Immature natural killer cell (primary cell): ENCODE measurements at regions not wholly inside any gene's neighbourhood (a gene's known extent, or its start where the extent isn't known, plus 50 kb on each side); places are given as distances from the start of the nearest gene placed in this dataset.
A peak's percentile ranks its signal among the peaks of the same experiment; 100 is the strongest.

Experiments used
- DNase-seq, 3 donors: peaks; one replicate each; pipeline ENCODE4 v3.0.0; 2022; ENCODE audit warnings: mixed read lengths in 1 of 3
- H3K27ac Mint-ChIP-seq, 6 donors: one replicate each; pipeline ENCODE4 v1.8.0; 2020; ENCODE audit warnings: mixed read lengths in 6 of 6, mild to moderate bottlenecking in 5 of 6, inconsistent platforms in 4 of 6, moderate library complexity in 3 of 6
- H3K27me3 Mint-ChIP-seq, 3 donors: one replicate each; pipeline ENCODE4 v1.8.0; 2020 to 2021; ENCODE audit warnings: low read depth in 3 of 3, mild to moderate bottlenecking in 3 of 3, mixed read lengths in 3 of 3, moderate library complexity in 3 of 3, inconsistent platforms in 1 of 3
- H3K36me3 Mint-ChIP-seq, 3 donors: one replicate each; pipeline ENCODE4 v1.8.0; 2020; ENCODE audit warnings: mixed read lengths in 3 of 3, inconsistent platforms in 2 of 3, mild to moderate bottlenecking in 2 of 3
- H3K4me1 Mint-ChIP-seq, 2 donors: one replicate each; pipeline ENCODE4 v1.8.0; 2020; ENCODE audit warnings: inconsistent platforms in 2 of 2, mild to moderate bottlenecking in 2 of 2, mixed read lengths in 2 of 2, moderate library complexity in 1 of 2
- H3K4me3 Mint-ChIP-seq, 5 donors: one replicate each; pipeline ENCODE4 v1.8.0; 2020; ENCODE audit warnings: mild to moderate bottlenecking in 5 of 5, mixed read lengths in 5 of 5, inconsistent platforms in 3 of 5, moderate library complexity in 3 of 5
- H3K9me3 Mint-ChIP-seq, 6 donors: one replicate each; pipeline ENCODE4 v1.8.0; 2020; ENCODE audit warnings: mild to moderate bottlenecking in 6 of 6, mixed read lengths in 6 of 6, inconsistent platforms in 4 of 6, moderate library complexity in 3 of 6

GRCh38 chr7:26531926-26532325 is 240.3 kb downstream of the SNX10 start:
- Mint-ChIP-seq H3K36me3 (no peaks in the 10 kb centered on the region), H3K27me3 (peaks cover 0 to 9% (median 2%) of the 10 kb centered on the region in 3 donors), H3K27ac (no peak overlapping the region), H3K4me3 (no peak overlapping the region), H3K4me1 (no peaks in the 10 kb centered on the region), H3K9me3 (no peaks in the 10 kb centered on the region)
- DNase-seq: no peak

DNA sequence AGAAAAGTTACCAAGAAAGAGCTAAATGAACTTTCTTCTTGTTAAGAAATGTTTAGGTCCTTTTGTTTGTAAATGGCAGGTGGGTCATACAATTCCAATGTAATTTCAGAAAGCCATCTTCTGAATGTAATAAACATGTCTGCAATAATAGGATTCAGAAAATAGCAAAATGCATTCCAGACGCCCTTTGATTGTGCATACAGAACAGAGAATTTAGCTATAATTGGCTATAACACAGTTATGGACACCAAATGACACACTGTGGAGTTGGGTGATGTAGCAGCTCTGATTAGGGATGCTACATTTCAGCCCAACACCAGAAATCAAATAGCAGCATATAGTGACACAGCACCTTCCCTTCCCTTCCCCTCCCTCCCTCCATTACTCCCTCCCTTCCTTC is 240.8 kb downstream of the SNX10 start:
- Mint-ChIP-seq H3K27me3 (peaks cover 0 to 9% (median 2%) of the 10 kb centered on the region in 3 donors), H3K9me3 (no peaks in the 10 kb centered on the region), H3K27ac (no peak overlapping the region), H3K36me3 (no peaks in the 10 kb centered on the region), H3K4me3 (no peak overlapping the region), H3K4me1 (no peaks in the 10 kb centered on the region)
- no peak for DNase-seq

DNA sequence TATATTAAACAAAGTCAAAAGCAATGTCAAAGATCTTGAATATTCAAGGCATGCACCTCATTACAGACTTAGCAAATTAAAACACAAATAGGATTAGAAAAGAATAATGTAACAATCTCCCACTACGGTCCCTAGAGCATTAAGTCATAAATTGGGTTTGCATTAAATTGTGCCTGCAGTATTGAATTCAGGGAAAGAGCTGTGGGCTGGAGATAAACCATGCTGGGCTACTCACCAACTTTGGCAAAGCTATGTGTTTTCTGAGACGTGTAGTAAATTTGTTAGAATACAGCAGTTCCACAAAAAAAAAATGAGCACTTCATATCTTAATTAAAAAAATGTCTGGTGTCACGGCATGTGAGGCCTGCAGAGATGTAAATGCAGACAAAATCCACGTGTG is 241.6 kb downstream of the SNX10 start:
- Mint-ChIP-seq H3K4me1 (no peaks in the 10 kb centered on the region), H3K9me3 (no peaks in the 10 kb centered on the region), H3K27me3 (peaks cover 0 to 12% (median 6%) of the 10 kb centered on the region in 3 donors), H3K36me3 (no peaks in the 10 kb centered on the region), H3K4me3 (no peak overlapping the region), H3K27ac (no peak overlapping the region)
- no peak for DNase-seq

GRCh38 chr7:26534649-26535482 is 243.2 kb downstream of the SNX10 start:
- no peak for DNase-seq
- Mint-ChIP-seq H3K4me3 (no peak overlapping the region), H3K4me1 (no peaks in the 10 kb centered on the region), H3K9me3 (no peaks in the 10 kb centered on the region), H3K27ac (no peak overlapping the region), H3K36me3 (no peaks in the 10 kb centered on the region), H3K27me3 (peaks cover 0 to 11% (median 7%) of the 10 kb centered on the region in 3 donors)

GRCh38 chr7:26535483-26536007 is 243.9 kb downstream of the SNX10 start:
- H3K27me3 Mint-ChIP-seq: peaks cover 0 to 11% (median 7%) of the 10 kb centered on the region in 3 donors
- H3K27ac Mint-ChIP-seq: no peak overlapping the region
- no peak overlapping the region for H3K4me3 Mint-ChIP-seq
- no peaks in the 10 kb centered on the region for H3K4me1 Mint-ChIP-seq
- H3K36me3 Mint-ChIP-seq: no peaks in the 10 kb centered on the region
- no peak for DNase-seq
- H3K9me3 Mint-ChIP-seq: no peaks in the 10 kb centered on the region

DNA sequence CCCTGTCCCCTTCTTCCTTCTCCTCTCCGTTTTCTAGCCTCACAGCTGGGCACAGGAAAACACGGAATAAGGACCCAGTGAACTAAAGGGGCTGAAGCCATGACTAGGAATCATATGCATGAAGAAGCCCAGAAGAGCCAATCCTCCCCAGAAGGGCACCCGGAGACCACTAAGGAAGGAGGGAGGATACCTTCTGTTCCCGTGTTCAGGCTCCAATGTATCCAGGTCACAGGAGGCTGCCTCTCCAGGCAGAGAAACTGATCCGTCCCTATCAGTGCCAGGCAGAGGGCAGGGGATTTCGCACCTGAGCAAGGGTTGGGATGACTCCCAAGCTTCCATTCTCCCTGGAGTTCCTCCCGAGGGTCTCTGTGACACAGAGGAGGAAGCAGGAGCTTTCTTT is 246.6 kb downstream of the SNX10 start:
- DNase-seq: no peak
- peaks cover 0 to 11% (median 9%) of the 10 kb centered on the region in 3 donors for H3K27me3 Mint-ChIP-seq
- H3K27ac Mint-ChIP-seq: no peak overlapping the region
- no peaks in the 10 kb centered on the region for H3K4me1 Mint-ChIP-seq
- H3K4me3 Mint-ChIP-seq: no peak overlapping the region
- no peaks in the 10 kb centered on the region for H3K36me3 Mint-ChIP-seq
- H3K9me3 Mint-ChIP-seq: no peaks in the 10 kb centered on the region

GRCh38 chr7:26538689-26539088 is 247.0 kb downstream of the SNX10 start:
- Mint-ChIP-seq H3K27ac (no peak overlapping the region), H3K9me3 (no peaks in the 10 kb centered on the region), H3K27me3 (peaks cover 0 to 11% (median 9%) of the 10 kb centered on the region in 3 donors), H3K4me1 (no peaks in the 10 kb centered on the region), H3K36me3 (no peaks in the 10 kb centered on the region), H3K4me3 (no peak overlapping the region)
- DNase-seq: no peak

DNA sequence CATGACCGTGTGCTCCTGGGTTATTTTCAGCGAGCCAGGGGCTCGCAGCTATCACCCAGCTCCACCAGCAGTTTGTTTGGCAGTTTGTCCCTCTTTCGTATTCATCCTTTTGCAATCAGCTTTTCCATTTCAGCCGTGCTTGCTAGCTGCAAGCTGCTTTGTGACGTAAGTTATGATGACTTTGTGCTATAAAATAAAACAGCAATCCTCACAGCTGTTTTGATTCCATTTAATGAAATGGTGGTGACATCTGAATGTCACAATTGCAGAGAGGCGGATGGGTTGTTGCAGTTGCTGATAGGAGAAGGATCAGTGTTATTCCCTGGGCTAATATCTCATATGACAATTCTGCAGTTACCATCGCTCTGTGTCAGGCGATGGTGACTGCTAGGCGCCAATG is 251.7 kb downstream of the SNX10 start:
- Mint-ChIP-seq H3K9me3 (peaks cover 0 to 2% (median 0%) of the 10 kb centered on the region in 6 donors), H3K27me3 (peaks cover 0 to 11% (median 7%) of the 10 kb centered on the region in 3 donors), H3K4me3 (no peak overlapping the region), H3K27ac (no peak overlapping the region), H3K4me1 (no peaks in the 10 kb centered on the region), H3K36me3 (no peaks in the 10 kb centered on the region)
- DNase-seq: no peak

DNA sequence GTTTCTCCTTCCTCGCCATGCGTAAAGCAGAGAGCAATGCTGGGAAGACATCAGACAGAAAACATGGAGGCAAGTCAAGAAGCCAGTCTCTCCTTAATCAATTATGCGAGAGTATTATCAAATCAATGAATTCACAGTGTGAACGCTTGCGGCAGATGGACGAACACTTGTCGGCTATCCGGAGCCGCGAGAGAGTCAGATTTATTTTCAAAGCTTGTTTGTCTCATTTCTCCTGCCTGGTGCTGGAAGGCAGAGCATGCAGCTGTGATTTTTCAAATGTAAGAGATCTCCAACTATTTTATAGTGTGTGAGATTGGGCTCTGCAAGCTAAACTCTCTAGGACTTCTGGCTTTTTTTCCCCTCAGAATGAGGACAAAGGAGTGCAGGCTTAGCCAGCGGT is 252.3 kb downstream of the SNX10 start:
- DNase-seq: no peak
- Mint-ChIP-seq H3K9me3 (peaks cover 0 to 2% (median 0%) of the 10 kb centered on the region in 6 donors), H3K4me3 (no peak overlapping the region), H3K27me3 (peaks cover 0 to 11% (median 7%) of the 10 kb centered on the region in 3 donors), H3K27ac (no peak overlapping the region), H3K4me1 (no peaks in the 10 kb centered on the region), H3K36me3 (no peaks in the 10 kb centered on the region)

DNA sequence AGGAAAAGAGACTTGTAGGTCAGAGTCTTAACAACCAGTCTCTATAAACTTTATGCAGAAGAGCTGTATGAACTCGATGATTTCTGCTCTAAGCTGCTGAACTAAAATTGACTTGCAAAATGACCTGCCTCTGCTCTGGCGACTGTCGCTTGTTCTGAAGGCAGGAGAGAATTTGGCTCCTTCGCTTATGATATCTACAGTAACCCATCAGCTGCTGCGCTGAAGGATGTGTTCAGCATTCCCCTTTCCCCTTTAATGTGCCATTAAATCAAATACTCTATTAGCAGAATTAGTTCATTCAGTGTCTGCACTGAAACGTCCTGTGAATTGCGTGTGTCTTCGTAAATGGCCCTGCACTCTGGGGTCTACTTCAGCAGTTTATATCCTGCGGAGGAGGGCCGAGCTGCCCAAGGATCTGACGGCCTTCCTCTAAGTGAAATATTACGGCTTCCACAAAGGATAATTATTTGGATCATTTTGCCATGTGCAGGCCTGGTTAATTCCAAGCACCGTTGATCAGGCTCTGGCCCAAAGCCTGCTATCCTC is 254.9 kb downstream of the SNX10 start:
- Mint-ChIP-seq H3K27me3 (peaks cover 0 to 17% (median 8%) of the 10 kb centered on the region in 3 donors), H3K9me3 (peaks cover 0 to 2% (median 0%) of the 10 kb centered on the region in 6 donors), H3K27ac (no peak overlapping the region), H3K4me1 (no peaks in the 10 kb centered on the region), H3K4me3 (no peak overlapping the region), H3K36me3 (no peaks in the 10 kb centered on the region)
- DNase-seq: no peak

DNA sequence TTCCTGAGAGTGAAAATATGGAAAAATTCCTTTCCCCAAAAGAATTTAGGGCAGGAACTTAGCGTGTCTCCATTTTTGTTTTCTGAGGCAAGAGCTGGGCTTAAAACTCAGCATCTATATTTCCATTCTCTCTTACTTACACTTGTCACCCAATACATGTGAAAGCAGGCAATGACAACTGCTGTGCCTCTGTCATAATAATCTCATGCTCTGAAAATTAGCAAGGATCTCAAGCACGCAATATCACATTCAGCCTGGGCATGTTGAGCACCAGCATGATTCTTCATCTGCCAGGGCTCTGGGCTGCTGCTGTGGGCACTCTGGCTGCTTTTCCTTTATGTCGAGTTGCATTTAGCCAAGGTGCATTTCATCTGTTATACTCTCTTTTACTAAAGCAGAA is 255.5 kb downstream of the SNX10 start:
- Mint-ChIP-seq H3K27ac (no peak overlapping the region), H3K4me1 (no peaks in the 10 kb centered on the region), H3K27me3 (peaks cover 0 to 17% (median 10%) of the 10 kb centered on the region in 3 donors), H3K4me3 (no peak overlapping the region), H3K9me3 (peaks cover 0 to 2% (median 0%) of the 10 kb centered on the region in 6 donors), H3K36me3 (no peaks in the 10 kb centered on the region)
- no peak for DNase-seq

DNA sequence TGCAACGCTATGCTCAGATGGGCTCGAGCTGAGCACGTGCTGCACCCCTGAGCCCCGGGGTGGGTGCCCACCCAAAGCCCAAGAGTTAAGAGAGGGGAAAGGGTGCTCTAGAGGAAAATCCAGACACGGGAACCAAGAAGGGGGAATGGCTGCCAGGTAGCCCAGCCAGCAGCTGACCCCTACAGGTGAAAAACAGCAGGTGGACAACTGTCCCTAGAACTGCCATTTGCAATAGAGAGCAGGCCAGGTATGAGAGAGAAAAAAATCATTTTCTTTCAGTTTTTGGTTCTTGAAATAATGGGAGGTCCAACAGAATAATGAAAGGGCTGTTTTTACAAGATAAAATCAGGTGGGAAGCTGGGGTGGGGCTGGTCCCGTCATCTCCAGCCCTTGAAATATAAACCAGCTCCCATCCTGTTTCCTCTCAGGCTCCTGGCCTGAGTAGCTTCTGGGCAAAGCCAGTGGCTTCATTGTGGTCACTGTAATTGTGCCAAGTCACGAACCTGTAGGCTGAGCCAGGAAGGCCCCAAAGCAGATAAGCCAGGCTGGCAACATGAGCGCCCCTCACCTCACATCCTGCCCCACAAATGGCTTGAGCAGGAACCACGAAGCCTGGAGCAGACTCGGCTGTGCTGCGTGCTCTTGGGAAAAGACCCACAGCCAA is 257.8 kb downstream of the SNX10 start:
- Mint-ChIP-seq H3K4me1 (no peaks in the 10 kb centered on the region), H3K4me3 (no peak overlapping the region), H3K9me3 (peaks cover 0 to 2% (median 0%) of the 10 kb centered on the region in 6 donors), H3K36me3 (no peaks in the 10 kb centered on the region), H3K27ac (no peak overlapping the region), H3K27me3 (peaks cover 3 to 16% (median 11%) of the 10 kb centered on the region in 3 donors)
- DNase-seq: no peak

DNA sequence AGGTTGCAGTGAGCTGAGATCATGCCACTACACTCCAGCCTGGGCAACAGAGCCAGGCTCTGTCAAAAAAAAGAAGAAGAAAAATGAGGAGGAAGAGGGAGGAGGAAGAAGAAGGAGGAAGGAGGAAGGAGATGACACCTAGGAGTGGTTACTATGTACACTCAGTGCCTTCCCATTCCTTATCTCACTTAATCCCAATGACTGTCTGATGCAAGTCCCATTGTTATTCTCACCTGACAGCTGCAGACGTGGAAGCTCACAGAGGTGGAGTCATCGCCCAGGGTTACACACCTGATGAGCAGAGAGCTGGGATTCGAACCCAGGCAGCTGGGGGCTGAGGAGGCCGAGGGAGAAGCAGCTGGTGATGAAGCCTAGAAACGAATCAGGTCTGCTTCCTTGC is 258.8 kb downstream of the SNX10 start:
- H3K4me1 Mint-ChIP-seq: no peaks in the 10 kb centered on the region
- no peak overlapping the region for H3K27ac Mint-ChIP-seq
- peaks cover 3 to 16% (median 13%) of the 10 kb centered on the region in 3 donors for H3K27me3 Mint-ChIP-seq
- no peaks in the 10 kb centered on the region for H3K36me3 Mint-ChIP-seq
- no peaks in the 10 kb centered on the region for H3K9me3 Mint-ChIP-seq
- no peak overlapping the region for H3K4me3 Mint-ChIP-seq
- no peak for DNase-seq

GRCh38 chr7:26551740-26552139 is 260.1 kb downstream of the SNX10 start:
- Mint-ChIP-seq H3K4me1 (no peaks in the 10 kb centered on the region), H3K9me3 (no peaks in the 10 kb centered on the region), H3K27ac (peak overlapping the region in 1 of 6 donors; percentile 31), H3K4me3 (no peak overlapping the region), H3K27me3 (peaks cover 3 to 16% (median 11%) of the 10 kb centered on the region in 3 donors), H3K36me3 (no peaks in the 10 kb centered on the region)
- DNase-seq: no peak
